GM19240 (cell line): ENCODE measurements at regions not wholly inside any gene's neighbourhood (a gene's known extent, or its start where the extent isn't known, plus 50 kb on each side); places are given as distances from the start of the nearest gene placed in this dataset.
A peak's percentile ranks its signal among the peaks of the same experiment; 100 is the strongest.

Experiments
- DNase-seq: peaks from one replicate; pipeline ENCODE4 v3.0.0; 2011; ENCODE audit warnings: low spot score; ENCODE audit not compliant: insufficient read length

DNA sequence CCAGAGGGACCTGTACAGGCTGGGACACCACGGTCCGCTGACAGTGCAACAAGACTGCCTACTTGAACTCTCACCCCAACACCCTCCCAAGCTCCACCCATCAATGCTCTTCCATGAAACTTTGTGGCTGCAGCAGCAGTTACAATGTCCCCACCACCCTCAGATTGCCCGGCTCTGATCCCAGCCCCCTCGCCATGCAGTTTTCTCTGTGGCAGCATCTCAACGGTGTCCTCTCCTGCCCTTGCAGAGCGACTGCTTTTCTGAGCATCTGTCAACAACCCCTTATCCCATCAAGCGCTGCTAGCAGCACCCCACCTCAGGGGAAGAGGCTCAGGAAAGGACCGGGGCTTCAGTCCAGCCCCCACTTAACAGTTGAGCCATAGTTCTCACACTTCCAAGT is 137.1 kb upstream of the NDUFV2 start:
- DNase-seq: no peak

DNA sequence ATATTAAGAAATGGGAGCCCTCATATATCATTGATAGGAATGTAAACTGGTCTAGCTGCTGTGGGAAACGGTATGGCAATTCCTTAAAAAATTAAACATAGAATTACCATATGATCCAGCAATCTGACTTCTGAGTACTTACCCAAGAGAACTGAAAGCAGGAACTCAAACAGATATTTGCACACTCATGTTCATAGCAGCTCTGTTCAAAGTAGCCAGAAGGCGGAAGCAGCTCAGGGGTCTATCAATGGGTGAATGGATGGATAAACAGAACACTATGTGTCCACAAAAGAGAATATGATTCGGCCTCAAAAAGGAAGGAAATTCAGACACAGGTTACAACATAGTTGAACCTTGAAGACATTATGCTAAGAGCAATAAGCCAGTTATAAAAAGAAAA is 135.7 kb upstream of the NDUFV2 start:
- no peak for DNase-seq

DNA sequence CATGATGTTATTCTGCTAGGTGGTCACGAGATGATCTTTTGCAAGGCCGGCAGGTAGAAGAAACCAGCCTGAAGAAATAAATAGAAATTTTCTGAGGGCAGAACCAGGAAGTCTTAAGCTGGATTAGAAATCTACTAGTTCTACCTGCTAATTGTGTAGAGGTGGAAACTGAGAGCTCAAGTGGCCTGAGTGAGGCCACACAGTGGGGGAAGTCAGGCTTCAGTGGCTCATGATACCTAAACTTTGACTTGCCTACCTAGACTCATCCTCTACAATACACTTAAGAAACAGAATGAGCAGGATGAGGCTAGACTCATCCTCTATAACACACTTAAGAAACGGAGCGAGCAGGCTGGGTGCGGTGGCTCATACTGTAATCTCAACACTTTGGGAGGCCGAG is 134.9 kb upstream of the NDUFV2 start:
- DNase-seq: no peak

DNA sequence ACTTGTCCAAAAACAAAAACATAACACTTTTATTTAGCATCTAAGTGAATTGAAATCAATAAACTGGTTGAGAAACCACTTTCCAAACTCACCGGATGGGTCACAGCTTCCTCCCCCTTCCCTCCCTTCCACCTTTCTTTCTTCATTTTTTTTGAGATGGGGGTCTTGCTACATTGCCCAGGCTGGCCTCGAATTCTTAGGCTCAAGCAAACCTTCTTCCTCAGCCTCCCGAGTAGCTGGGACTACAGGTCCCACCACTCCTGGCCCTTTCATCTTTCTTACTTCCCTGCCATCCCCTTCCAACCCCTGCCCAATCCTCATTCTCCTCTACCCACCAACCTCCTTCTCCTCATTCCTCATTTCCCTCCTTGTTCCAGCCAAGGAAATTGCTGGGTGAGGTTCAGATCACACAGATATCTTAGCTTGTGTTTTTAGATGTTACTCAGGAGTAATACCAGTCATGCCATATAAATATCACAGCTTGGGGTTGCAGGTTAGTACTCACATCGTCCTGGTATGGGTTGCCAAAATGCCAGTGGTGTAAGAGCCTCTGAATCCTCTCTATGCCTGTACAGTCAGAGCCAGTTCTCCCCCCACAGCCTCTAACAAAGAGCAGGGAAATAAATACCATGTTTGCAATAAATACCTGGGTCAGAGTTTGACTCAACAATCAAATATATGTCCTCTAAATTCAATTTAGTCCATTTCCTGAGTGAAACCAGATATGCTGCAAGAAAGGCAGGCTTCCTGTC is 132.7 kb upstream of the NDUFV2 start:
- DNase-seq: no peak

DNA sequence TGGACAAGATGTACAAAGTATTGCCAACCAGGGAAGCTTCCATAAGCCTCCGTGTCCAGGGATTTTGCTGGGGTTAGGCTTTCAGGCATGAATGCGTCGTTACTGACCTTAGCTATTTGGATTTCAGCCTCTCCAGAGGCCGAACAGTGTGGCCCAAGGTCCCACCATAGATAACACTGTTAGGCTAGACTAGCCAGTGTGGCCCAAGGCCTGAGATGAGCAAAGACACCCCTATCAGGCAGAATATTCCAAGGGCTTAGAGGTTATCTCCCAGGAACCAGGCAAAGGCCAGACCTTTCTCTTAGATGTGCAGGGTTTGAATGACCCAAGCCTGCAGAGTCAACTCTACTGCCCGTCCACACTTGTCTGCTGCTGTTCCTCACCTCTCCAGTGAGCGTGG is 131.7 kb upstream of the NDUFV2 start:
- no peak for DNase-seq

DNA sequence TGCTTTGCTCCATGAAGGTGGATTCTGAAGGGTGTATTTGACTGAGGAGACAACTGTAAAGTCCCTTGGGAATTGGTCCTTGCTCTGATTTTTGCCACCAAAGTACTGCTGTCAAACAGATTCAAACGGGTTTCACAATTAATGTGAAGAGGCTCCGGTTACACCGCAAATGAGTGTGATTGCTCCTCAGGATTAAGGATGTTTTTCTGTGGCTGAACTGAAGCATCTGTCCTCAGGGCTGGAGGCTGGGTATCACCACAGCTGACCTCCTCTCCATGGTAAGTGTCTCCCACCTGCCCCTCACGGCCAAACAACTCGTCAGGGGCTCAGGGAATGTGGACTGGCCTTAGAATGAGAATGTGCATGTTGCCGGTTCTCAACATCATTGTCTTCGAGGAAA is 130.4 kb upstream of the NDUFV2 start:
- DNase-seq: no peak

DNA sequence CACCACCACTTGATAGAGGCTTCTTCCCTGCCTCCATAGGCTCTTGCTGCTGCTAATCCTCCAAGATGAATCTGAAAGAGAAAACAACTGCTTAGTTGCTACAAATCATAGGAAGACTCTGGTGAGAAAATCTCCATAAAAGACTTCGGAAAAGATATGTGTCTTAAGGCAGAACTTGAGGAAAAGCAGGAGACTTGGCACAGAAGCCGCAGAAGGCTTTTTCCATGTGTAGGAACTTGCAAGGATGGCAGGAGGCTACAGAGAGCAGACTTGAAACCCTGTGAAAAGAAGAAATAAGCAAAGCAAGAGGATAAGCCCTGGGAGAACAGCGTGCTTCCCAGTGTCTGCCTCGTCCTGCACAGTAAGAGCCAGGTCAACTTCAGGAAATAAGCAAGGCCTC is 128.2 kb upstream of the NDUFV2 start:
- no peak for DNase-seq

DNA sequence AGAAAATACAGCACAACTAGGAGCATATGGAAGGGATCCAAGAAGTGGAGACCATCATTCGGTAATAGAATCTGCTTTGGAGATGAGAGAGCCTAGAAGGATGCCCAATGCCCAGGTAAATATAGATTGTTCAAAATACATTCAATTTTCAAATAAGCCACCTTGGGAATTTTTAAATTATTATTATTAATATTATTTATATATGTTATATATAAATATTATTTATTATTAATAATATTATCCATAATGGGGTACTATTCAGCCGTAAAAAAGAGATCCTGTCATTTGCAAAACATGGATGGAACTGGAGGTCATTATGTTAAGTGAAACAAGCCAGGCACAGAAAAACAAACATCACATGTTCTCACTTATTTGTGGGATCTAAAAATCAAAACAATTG is 127.8 kb upstream of the NDUFV2 start:
- no peak for DNase-seq

DNA sequence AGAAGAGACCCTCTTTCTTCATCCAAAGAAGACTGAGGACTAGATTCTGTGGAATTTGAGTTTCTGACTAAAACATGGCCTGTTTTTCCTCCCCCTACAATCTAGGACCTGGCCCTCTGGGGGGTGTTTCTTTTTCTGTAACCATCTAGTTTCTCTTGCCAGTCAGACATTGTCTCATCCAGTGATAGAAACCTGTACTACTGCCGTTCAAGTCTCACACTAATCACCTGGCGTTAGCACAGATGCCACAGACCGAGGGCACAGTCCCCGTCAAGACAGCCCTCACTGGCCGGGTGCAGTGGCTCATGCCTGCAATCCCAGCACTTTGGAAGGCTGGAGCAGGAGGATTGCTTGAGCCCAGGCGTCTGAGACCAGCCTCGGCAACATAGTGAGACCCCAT is 126.9 kb upstream of the NDUFV2 start:
- DNase-seq: no peak

DNA sequence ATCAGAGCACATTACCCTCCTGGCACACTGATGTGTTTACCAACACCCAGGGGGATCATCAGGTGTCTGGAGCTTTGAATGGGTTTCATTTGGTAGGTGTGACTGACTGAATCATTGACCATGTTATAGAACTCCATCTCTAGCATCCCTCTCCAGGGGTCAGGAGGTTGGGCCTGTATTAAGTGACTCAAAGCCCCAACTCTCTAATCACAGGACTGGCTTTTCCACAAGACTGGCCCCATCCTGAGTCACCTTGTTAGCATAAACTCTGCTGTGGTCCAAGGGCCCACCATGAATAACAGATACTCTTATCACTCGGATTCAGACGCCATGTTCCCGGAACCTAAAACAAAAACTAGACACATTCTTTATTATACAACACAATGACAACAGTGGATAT is 125.9 kb upstream of the NDUFV2 start:
- no peak for DNase-seq

DNA sequence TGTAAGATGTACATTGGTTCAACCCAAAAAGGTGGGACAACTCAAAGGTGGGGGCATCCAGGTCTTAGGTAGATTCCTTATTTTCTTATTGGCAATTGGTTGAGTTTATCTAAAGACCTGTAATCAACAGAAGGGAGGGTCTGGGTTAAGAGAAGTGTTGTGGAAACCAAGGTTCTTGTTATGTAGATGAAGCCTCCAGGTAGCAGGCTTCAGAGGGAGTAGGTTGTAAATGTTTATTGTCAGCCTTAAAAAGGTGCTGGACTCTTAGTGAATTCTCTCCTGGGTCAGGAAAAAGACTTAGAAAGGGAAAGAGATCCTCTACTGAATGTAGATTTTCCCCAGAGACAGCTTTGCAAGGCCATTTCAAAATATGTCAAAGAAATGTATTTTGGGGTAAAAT is 125.3 kb upstream of the NDUFV2 start:
- DNase-seq: no peak

DNA sequence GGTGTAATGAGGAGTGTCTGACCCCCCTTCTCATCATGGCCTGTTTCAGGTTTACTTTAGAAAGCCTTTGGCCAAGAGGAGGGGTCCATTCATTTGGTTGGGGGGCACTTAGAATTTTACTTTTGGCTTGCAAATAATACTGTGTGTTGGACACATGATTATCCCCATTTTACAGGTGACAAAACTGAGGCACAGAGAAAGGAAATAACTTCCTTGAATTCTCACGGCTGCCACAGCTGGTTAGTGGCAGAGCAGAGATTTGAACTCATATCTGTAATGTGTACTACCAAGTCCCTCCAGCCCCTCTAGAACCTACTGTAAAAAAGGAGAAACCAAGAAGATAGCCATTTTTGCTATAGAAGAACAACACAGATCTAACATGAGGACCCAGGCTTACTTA is 124.8 kb upstream of the NDUFV2 start:
- no peak for DNase-seq

DNA sequence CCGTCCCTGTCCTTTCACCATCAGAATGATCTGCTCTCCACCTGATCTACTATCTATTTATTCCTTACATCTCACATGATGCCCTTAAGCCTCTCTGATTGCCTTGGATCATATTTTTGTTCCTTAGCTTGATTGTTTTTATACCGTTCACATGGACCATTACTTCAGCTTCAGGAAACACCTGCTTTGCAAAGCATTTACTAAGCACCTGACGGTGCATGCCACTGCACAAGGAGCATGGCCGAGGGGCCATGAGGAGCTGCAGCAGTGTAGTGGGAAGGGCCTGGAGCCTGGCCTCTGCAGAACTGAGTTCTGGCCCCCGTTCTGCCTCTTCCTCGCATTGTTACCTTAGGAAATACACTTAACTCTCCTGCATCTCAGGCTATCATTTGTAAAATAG is 124.1 kb upstream of the NDUFV2 start:
- no peak for DNase-seq

DNA sequence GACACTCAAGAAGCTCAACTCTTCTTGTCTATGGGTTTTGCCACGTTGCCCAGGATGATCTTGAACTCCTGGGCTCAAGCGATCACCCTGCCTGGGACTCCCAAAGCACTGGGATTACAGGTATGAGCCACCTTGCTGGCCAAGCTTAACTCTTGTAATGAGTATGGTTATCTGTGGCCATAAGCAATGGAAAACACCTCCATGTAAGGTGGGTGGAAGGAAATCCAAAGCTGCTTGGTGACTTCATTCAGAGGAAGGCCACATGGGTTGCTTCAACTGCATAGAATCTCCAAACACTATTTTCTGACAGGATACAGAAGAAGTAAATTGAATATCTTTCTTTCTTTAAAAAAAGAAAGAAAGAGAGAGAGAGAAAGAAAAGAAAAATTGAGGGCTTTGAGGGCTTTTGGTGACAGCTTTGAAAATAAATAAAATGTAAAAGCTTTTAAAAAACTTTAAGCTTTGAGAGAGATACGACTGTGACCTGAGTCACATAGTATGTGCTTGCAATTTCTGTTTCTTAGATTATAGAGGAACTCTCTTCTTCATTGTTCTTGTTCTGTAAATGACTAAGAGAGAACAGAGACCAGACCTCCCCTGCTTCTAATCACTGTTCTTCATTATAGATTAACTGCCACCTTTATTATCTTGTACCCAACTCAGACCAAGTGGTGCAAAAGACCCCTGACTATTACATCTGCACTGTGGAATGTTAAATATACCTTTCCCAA is 123.1 kb upstream of the NDUFV2 start:
- no peak for DNase-seq

DNA sequence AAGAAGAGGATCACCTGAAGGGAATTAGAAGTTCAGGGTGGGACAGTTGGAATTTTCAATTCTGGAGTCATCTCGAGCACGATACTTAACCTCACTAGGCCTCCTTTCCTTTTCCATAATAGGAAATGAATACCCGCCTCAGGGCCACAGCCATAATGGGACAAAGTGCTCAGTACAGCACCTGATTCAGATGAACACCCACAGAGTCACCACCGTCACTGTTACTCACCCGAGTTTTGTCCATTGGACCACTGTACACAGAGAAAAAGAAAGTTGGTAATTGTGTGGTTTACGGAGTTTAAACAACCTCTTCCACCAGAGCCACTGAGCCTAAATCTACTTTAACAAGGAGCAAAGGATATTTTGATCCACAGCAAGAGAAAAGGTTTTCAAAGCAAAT is 122.0 kb upstream of the NDUFV2 start:
- DNase-seq: no peak

DNA sequence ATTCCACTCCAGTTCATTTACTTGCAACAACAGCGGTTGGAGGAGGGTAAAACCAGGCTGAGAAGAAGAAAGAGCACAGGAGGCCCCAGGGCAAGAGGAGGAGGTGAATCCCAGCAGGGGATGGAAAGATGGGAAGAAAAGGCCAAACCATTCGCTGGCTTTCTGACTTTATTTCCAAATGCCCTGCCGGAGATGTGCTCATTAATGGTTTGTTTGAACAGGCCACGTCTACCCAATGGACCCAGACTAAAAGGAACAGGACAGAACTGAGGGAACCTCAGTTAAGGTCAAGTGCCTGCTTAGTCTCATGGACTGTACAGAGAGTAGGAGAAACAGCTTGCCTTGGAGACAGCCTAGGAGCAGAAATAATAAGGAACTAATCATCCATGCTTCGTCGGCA is 121.6 kb upstream of the NDUFV2 start:
- no peak for DNase-seq

DNA sequence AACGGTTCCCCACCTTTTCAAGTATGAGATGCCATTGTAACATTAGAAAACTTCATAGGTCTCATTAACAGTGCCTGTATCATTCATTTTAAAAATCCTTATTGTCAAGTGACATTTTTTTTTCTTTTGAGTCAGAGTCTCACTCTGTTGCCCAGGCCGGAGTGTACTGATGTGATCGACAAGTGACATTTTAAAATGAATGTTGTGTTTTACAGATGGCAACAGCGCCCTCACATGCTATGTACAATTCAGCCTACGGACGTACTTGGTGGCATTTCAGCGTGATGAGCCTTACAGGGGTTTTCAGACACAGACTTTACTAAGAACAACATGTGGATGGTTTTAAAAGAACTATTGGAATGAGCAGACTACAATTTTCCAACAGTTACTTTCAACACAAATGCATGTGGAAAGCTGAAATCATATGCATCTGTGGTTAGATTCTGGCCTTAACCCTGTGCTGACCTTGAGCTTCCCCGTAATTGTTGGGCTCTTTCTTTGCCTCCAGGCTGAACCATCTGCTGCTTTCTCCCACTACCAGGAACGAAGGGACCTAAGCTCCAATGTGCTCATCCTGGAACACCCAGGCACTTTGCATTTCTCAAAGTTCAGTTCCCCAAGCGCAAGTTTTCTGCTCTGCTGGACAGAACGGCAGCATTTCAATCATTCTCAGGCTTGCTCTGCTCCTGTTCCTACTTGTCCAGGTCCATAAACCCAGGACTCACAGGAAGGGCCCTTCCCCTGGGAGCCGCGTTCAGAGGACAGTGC is 119.9 kb upstream of the NDUFV2 start:
- DNase-seq: no peak

DNA sequence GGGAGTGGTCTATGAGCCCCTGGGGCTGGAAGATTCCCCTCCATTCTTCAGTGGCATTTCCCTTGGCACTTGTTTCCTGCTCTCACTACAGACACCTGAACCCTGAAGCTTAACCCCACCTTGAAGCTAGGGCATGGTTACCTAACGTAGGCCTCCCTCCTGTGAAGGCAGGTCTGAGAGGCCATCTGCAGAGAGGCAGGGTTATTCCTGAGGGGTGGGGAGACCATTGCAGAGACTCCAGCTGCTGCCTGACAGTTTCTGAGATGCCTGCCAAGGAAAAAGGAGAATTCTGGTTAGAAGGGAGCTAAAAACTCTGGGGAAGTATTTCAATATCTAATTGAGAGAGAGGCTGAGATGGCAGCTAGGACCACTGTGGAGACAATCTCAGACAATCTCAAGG is 119.3 kb upstream of the NDUFV2 start:
- DNase-seq: no peak

DNA sequence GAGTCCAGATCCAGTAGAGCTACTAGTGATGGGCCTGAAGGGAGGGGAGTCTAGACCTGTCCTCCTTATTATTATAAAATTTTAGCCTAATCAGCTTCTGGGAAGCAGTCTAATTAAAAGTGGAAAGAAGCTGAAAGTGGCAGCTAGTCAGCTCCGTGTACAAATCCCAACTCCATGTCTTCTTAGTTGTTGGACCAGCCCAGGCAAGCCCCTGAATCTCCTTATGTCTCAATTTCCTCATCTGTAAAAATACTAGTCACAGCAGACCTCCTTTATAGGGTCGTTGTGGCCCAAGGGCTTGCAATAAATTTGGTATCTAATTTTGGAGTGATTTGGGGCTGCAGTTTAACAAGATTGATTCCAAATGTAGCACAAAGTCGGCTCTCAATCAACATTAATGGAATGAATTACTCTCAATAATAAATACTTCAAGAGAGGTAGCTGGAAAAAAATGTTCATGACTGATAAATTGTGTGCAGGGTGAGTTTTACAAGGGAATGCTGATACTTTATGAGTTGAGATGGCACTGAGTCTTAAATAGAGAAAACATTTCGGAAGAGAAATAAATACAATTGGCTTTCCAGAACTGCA is 118.3 kb upstream of the NDUFV2 start:
- DNase-seq: no peak

DNA sequence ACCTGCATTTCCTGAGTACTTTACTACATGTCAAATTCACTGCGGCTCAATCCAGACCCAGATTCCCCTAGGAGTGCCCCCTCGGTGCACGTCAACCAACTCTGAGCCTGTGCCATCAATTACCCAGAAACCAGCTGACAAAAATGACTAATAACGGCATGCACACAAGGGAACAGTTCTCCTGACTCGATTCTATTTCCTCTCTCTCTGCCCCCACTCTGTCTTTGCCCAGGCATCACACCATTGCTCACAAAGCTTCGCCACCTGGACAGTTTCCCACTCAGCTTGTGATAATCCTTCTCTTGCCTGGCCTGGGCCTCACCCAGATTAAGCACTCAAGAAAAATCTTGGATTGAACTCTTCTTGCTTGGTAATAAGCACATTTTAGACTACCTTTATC is 115.3 kb upstream of the NDUFV2 start:
- DNase-seq: no peak

DNA sequence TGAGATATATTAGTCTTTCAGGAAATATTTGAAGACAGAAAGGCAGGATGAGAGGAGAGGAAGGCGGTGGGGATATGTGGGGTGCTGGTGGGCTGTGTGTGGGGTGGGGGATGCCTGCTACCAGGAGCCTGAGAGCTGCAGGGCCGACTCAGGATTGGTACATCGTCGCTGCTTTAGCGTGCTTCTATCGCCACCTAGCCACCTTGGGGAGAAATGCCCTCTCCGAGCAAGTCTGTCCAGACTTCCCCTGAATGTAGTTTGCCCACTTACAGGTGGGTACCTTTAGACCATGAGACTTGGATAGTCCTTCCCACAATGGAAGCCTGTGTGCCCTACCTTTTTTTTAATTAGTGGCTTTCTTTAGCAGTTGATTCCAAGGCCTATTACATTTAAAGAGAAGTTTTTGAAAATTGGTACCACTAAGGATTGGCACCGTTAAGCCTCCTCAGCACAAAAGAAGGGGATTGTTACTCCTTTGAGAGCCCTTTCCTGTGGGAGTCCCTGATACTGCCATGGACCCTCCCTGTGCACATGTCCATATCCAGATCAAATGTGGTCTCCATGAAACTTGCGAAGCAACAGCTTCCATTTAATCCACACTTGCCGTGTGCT is 114.1 kb upstream of the NDUFV2 start:
- DNase-seq: peak; percentile 53

DNA sequence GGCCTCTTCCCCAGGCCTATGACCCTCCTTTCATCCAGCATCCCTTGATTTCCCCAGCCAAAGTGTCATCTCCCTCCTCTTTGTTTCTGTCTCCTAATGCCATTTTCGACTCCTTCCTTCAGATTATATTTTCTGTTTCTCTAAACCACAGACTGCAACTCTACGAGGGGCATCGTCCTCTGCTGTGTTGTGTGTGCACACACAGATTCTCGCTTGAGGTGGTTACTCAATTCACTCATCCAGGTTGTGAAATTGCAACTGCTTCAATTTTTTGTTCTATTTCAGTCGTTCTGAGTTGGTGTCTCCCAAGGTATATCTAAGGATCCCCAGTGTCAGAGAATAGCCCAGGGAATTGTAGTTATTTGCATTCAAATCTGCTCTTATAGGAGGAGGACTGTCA is 113.5 kb upstream of the NDUFV2 start:
- no peak for DNase-seq
